GM12873 (cell line): ENCODE measurements at regions not wholly inside any gene's neighbourhood (a gene's known extent, or its start where the extent isn't known, plus 50 kb on each side); places are given as distances from the start of the nearest gene placed in this dataset.

Experiments used
- CTCF ChIP-seq: IDR thresholded peaks from 2 replicates; pipeline ENCODE4 v1.5.1; 2012; ENCODE audit warnings: low read depth, mild to moderate bottlenecking, moderate library complexity, low read length, control low read depth; ENCODE audit not compliant: insufficient read depth; ENCODE audit errors: missing control alignments

GRCh38 chr2:120969613-120970355 is 234.1 kb downstream of the GLI2 start:
- no peak for TF ChIP-seq CTCF

GRCh38 chr2:120971866-120972265 is 236.2 kb downstream of the GLI2 start:
- TF ChIP-seq CTCF, result no peak

DNA sequence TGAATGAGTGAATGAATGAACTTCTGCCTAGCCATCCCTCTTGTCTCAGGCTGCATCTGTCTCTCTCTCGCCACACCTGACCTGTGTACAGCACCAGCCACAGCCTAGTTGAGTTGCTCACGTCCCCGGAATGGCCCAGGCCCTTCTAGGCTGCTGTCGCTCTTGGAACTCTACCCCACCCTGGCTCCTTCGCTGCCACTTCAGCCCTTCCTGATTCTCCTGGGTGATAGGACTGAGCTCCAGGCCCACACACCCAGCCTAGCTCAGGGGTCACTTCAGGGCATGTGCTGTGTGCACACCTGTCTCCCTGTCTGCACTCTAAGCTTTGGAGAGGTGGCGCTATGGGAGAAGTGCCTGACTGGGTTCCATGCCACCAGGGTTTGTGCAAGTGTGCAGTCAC is 236.6 kb downstream of the GLI2 start:
- TF ChIP-seq CTCF, result no peak

DNA sequence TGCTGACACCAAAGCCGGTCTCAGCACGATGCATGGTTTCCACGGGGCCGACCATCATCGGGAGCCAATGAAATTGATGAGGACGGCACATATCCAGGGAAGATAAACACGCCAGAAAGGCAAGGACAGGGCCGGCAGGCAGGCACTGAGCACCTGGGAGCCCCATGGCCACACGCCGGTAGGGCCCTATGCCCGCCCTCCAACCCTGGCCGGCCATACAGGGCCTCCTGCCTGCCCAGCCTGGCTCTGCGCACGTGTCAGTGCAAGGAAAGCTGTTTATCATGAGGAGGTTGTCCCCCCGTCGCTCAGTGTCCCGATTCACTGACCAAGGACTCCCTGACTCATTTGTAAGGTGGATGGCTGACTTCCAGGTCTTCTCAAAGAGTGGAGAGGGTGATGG is 237.5 kb downstream of the GLI2 start:
- no peak for TF ChIP-seq CTCF

- no peak for TF ChIP-seq CTCF
Observed at GRCh38 chr2:120974950-120975349, 239.3 kb downstream of the GLI2 start.

DNA sequence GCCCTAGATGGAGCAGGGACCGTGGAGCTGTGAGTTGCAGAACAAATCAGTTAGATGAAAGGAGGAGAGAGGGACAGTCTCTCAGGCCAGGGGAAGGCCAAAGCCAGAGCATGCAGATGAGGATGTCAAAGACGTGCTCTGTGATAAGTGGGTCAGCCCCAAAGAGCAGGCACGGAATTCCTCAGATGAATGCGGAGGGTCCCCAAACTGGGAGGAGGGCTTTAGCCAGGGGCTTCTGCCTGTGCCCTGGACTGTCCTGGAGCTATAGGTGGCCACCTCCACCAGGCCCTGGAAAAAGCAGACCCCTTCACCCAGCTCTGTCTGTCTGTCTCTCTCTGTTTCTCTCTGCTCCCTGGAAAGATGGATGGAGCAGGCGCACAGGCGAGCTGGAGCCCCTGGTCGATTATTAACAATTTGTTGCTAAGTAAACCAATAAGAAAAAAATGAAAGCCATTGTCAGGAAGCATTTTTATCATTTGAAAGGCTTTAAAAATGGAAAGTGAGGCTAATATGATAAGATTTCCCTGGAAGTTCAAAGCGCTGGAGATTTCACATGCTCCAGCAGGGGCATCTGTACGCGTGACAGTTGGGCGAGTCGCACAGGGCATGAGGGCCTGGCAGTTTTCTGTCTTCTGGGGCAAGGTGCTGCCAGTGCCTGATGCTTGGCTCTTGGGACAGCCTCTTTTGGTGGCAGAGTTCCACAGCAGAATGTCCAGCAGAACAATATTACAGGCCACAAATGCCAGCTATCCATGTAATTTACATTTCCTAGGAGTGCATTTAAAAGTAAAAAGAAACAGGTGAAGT is 241.0 kb downstream of the GLI2 start:
- no peak for TF ChIP-seq CTCF

GRCh38 chr2:120977582-120978358 is 242.1 kb downstream of the GLI2 start:
- no peak for TF ChIP-seq CTCF
